Type B pancreatic cell (in vitro differentiated cells): ENCODE measurements at regions not wholly inside any gene's neighbourhood (a gene's known extent, or its start where the extent isn't known, plus 50 kb on each side); places are given as distances from the start of the nearest gene placed in this dataset.
"Not testable (repeated sequence)": the region's sequence is repeated elsewhere in the genome, so short reads cannot be mapped to it uniquely, and the experiment has no call there.

ENCODE experiments used
- DNase-seq: peaks from one replicate; pipeline ENCODE4 v3.0.0; 2021; ENCODE audit warnings: mixed read lengths; ENCODE audit not compliant: unreplicated experiment; ENCODE audit errors: extremely low spot score
- H3K27ac Mint-ChIP-seq: 2 replicates; pipeline ENCODE4 v1.8.0; 2021; ENCODE audit warnings: mild to moderate bottlenecking, mixed read lengths
- H3K27me3 Mint-ChIP-seq: 2 replicates; pipeline ENCODE4 v1.8.0; 2021; ENCODE audit warnings: mixed read lengths
- H3K36me3 Mint-ChIP-seq: 2 replicates; pipeline ENCODE4 v1.8.0; 2021; ENCODE audit warnings: mixed read lengths
- H3K4me1 Mint-ChIP-seq: one replicate; pipeline ENCODE4 v1.8.0; 2021; ENCODE audit warnings: mixed read lengths; ENCODE audit not compliant: unreplicated experiment
- H3K4me3 Mint-ChIP-seq: 2 replicates; pipeline ENCODE4 v1.8.0; 2021; ENCODE audit warnings: mild to moderate bottlenecking, mixed read lengths
- H3K9me3 Mint-ChIP-seq: 2 replicates; pipeline ENCODE4 v1.8.0; 2021; ENCODE audit warnings: mixed read lengths
- TF ChIP-seq, protein P1 (sequence below): fragments of 200-600 bp; sonication (generic); conservative IDR thresholded peaks from 2 replicates; pipeline ENCODE4 v1.5.0; 2021; ENCODE audit warnings: antibody characterized with exemption, mild to moderate bottlenecking

- DNase-seq: no peak
- Mint-ChIP-seq H3K36me3 (no peaks in the 10 kb centered on the region), H3K27ac (no peak overlapping the region), H3K27me3 (no peaks in the 10 kb centered on the region), H3K4me1 (no peaks in the 10 kb centered on the region), H3K9me3 (no peaks in the 10 kb centered on the region), H3K4me3 (no peak overlapping the region)
- TF ChIP-seq, protein P1, sequence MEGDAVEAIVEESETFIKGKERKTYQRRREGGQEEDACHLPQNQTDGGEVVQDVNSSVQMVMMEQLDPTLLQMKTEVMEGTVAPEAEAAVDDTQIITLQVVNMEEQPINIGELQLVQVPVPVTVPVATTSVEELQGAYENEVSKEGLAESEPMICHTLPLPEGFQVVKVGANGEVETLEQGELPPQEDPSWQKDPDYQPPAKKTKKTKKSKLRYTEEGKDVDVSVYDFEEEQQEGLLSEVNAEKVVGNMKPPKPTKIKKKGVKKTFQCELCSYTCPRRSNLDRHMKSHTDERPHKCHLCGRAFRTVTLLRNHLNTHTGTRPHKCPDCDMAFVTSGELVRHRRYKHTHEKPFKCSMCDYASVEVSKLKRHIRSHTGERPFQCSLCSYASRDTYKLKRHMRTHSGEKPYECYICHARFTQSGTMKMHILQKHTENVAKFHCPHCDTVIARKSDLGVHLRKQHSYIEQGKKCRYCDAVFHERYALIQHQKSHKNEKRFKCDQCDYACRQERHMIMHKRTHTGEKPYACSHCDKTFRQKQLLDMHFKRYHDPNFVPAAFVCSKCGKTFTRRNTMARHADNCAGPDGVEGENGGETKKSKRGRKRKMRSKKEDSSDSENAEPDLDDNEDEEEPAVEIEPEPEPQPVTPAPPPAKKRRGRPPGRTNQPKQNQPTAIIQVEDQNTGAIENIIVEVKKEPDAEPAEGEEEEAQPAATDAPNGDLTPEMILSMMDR: no peak
These were observed 95.7 kb downstream of the PWWP3B start for GRCh38 chrX:106263817-106264216.

- not testable (repeated sequence) for DNase-seq, H3K27ac Mint-ChIP-seq, H3K27me3 Mint-ChIP-seq, H3K4me3 Mint-ChIP-seq, H3K9me3 Mint-ChIP-seq, H3K36me3 Mint-ChIP-seq, H3K4me1 Mint-ChIP-seq
These were observed 106.0 kb downstream of the PWWP3B start for GRCh38 chrX:106273947-106274587.

DNA sequence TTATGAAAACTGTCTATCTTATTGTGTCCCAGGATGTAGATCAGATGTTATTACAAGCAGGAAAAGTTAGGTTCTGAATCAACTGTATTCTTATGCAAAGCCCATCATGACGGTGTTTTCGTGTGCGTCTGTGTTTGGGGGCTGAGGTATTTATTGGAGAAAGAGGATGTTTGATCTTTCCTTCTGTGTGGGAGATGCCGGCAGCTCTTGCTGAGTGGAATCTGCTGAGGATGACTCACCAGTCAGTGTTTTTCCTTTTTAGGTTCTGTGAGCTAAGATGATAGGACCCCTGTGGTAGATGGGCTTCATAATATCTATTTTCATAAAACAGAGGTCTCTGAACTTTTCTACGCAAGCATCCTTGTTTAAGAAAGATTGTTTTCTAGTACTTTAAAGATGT, 107.1 kb downstream of the PWWP3B start:
- H3K4me1 Mint-ChIP-seq, H3K27me3 Mint-ChIP-seq, H3K4me3 Mint-ChIP-seq, H3K36me3 Mint-ChIP-seq, DNase-seq, H3K27ac Mint-ChIP-seq, H3K9me3 Mint-ChIP-seq: not testable (repeated sequence)

DNA sequence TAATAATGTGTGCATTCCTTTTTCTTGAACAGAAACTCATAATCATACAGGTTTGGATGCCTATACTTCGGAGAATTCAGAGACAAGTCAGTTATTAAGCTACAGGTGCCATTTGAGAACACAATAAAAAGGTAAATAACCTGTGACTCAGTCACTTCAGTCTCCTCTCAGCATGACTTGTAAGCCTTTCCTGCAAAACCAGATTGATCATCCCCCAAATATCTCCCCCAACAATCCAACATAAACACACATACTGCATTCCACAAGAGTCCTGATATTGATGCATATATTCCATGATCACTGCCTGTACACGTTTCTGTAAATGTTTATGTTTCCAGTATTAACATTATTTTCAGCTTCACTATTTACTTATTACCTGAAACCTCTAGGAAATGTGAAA, 110.8 kb downstream of the PWWP3B start:
- Mint-ChIP-seq H3K27ac (no peak overlapping the region), H3K36me3 (no peaks in the 10 kb centered on the region), H3K4me3 (no peak overlapping the region), H3K4me1 (no peaks in the 10 kb centered on the region), H3K9me3 (peaks cover 6% of the 10 kb centered on the region), H3K27me3 (no peaks in the 10 kb centered on the region)
- TF ChIP-seq, protein P1: no peak
- DNase-seq: no peak

GRCh38 chrX:106281383-106281782, 113.3 kb downstream of the PWWP3B start:
- peaks cover 6% of the 10 kb centered on the region for H3K9me3 Mint-ChIP-seq
- no peaks in the 10 kb centered on the region for H3K27me3 Mint-ChIP-seq
- no peak overlapping the region for H3K4me3 Mint-ChIP-seq
- TF ChIP-seq, protein P1: no peak
- no peaks in the 10 kb centered on the region for H3K36me3 Mint-ChIP-seq
- no peaks in the 10 kb centered on the region for H3K4me1 Mint-ChIP-seq
- DNase-seq: no peak
- H3K27ac Mint-ChIP-seq: no peak overlapping the region

GRCh38 chrX:106283841-106284240, 115.7 kb downstream of the PWWP3B start:
- Mint-ChIP-seq H3K4me3 (no peak overlapping the region), H3K36me3 (no peaks in the 10 kb centered on the region), H3K4me1 (no peaks in the 10 kb centered on the region), H3K27me3 (no peaks in the 10 kb centered on the region), H3K27ac (no peak overlapping the region), H3K9me3 (peaks cover 6% of the 10 kb centered on the region)
- DNase-seq: no peak
- TF ChIP-seq, protein P1: no peak
